Vagina (tissue), 2 donors: ENCODE measurements at regions not wholly inside any gene's neighbourhood (a gene's known extent, or its start where the extent isn't known, plus 50 kb on each side); places are given as distances from the start of the nearest gene placed in this dataset.

Experiments used
- DNase-seq, 2 donors: peaks; one replicate each; pipeline ENCODE4 v3.0.0-alpha.2; 2017; ENCODE audit errors: extremely low spot score in 2 of 2
- H3K27ac ChIP-seq: fragments of 200-600 bp; sonication (generic); one replicate; pipeline ENCODE4 v1.5.1; 2019
- H3K27me3 ChIP-seq: fragments of 200-600 bp; sonication (generic); one replicate; pipeline ENCODE4 v1.5.1; 2019
- H3K36me3 ChIP-seq, 2 donors: fragments of 200-600 bp; sonication (generic); one replicate each; pipeline ENCODE4 v1.5.1; 2017 to 2019
- H3K4me1 ChIP-seq: fragments of 200-600 bp; sonication (generic); one replicate; pipeline ENCODE4 v1.5.1; 2019
- H3K4me3 ChIP-seq, 2 donors: fragments of 200-600 bp; sonication (generic); 1 replicate in 1 of 2; 2 replicates in 1 of 2; pipeline ENCODE4 v1.5.1; 2016 to 2019
- H3K9me3 ChIP-seq: fragments of 200-600 bp; sonication (generic); one replicate; pipeline ENCODE4 v1.5.1; 2019
- POLR2A ChIP-seq, 2 donors: fragments of 450-650 bp; IDR thresholded peaks; one replicate each; pipeline ENCODE4 v1.6.1; 2017; ENCODE audit warnings: antibody characterized with exemption in 2 of 2, mild to moderate bottlenecking in 2 of 2, moderate library complexity in 2 of 2
- POLR2AphosphoS5 ChIP-seq, 2 donors: sonication (generic); formaldehyde crosslinking; IDR thresholded peaks; one replicate each; pipeline ENCODE4 v1.9.0; 2017; ENCODE audit warnings: antibody characterized with exemption in 2 of 2, mild to moderate bottlenecking in 2 of 2, low read depth in 1 of 2; ENCODE audit not compliant: insufficient read depth in 1 of 2
- intact Hi-C: fragments of 100-400 bp; cut with DNase I; formaldehyde crosslinking; loops from one replicate; pipeline ENCODE4 v1.15.1; 2023
- TF ChIP-seq, protein P1 (sequence below), 3 experiments: fragments of 450-650 bp in 2 of 3; fragments of 200-600 bp in 1 of 3; sonication (generic) in 1 of 3; IDR thresholded peaks; one replicate each; pipeline ENCODE4 v1.5.1; 2017 to 2019; ENCODE audit warnings: antibody characterized with exemption in 3 of 3, mild to moderate bottlenecking in 2 of 3, moderate library complexity in 2 of 3

DNA sequence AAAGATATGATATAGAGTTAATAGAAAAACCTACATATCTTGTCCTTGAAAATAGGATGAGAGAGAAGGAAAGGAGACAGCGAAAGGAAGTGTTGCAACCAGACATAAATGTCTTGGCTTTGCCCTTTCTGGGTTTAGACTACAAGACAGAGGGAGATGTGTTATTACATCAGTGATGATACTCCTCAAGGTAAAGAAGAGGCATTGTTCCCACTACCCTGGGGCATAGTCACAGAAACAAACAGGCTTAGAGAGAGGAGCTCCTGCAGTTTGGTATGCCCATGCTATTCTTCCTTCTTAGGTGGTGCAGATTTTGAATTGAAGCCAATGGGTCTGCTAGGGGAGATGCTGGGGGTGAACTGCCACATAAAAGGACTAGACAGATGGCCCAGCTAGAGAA is 166.8 kb upstream of the RFX3 start:
- no peak for DNase-seq
- Histone ChIP-seq H3K27me3 (no peaks in the 10 kb centered on the region), H3K4me1 (no peaks in the 10 kb centered on the region), H3K4me3 (no peak overlapping the region), H3K9me3 (no peaks in the 10 kb centered on the region), H3K36me3 (no peaks in the 10 kb centered on the region), H3K27ac (no peak overlapping the region)
- TF ChIP-seq POLR2A (IDR thresholded peaks at IDR 0.05), result no peak
- TF ChIP-seq, protein P1, sequence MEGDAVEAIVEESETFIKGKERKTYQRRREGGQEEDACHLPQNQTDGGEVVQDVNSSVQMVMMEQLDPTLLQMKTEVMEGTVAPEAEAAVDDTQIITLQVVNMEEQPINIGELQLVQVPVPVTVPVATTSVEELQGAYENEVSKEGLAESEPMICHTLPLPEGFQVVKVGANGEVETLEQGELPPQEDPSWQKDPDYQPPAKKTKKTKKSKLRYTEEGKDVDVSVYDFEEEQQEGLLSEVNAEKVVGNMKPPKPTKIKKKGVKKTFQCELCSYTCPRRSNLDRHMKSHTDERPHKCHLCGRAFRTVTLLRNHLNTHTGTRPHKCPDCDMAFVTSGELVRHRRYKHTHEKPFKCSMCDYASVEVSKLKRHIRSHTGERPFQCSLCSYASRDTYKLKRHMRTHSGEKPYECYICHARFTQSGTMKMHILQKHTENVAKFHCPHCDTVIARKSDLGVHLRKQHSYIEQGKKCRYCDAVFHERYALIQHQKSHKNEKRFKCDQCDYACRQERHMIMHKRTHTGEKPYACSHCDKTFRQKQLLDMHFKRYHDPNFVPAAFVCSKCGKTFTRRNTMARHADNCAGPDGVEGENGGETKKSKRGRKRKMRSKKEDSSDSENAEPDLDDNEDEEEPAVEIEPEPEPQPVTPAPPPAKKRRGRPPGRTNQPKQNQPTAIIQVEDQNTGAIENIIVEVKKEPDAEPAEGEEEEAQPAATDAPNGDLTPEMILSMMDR (IDR thresholded peaks at IDR 0.05), result no peak
- TF ChIP-seq POLR2AphosphoS5 (IDR thresholded peaks at IDR 0.05; ENCODE audit: insufficient read depth in 1 of 2, low read depth in 1 of 2), result no peak
- intact Hi-C loops, result no loop called here

DNA sequence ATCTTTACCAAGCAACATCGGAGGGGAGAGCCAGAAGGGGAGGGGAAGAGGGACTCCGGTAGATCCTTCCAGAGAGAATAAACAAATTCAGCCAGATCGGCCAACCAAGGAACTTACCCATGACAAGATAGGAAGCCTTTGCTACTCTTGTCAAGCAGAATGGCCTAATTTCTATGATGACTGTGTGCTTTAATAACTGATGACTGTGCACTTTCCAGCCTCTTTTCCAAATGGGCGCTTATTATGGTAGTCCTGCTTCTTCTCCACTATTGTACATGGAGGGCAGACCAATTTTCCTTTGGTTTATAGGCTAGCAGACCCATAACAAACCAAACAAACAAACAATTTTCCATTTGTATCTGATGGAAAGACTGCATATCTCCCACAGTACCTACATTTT is 163.8 kb upstream of the RFX3 start:
- no peak for DNase-seq
- TF ChIP-seq, protein P1 (IDR thresholded peaks at IDR 0.05), result no peak
- no peak for TF ChIP-seq POLR2AphosphoS5 (IDR thresholded peaks at IDR 0.05; ENCODE audit: insufficient read depth in 1 of 2, low read depth in 1 of 2)
- TF ChIP-seq POLR2A (IDR thresholded peaks at IDR 0.05), result no peak

DNA sequence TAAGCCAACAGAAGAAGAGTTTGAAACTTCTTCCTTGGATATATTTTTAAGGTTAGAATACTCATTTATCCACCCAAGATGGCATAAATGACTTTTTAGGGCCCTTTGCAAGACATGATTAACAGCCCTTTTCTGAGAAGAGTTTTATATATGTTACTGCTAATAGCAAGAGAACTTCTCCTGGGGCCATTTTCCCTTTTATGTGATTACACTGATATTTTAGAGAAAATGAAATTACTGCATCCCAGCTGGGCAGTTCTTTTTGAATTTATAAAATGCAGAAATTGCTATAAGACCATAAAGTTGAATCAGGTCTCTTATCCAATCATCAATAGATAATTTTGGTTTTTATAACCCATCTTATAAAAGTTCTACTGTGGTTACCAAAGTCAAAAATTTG is 161.3 kb upstream of the RFX3 start:
- intact Hi-C loops, result no loop called here
- DNase-seq, result no peak
- TF ChIP-seq POLR2AphosphoS5 (IDR thresholded peaks at IDR 0.05; ENCODE audit: insufficient read depth in 1 of 2, low read depth in 1 of 2) (no peak), POLR2A (IDR thresholded peaks at IDR 0.05) (no peak)
- TF ChIP-seq, protein P1 (IDR thresholded peaks at IDR 0.05), result no peak
- Histone ChIP-seq H3K9me3 (no peaks in the 10 kb centered on the region), H3K4me1 (no peaks in the 10 kb centered on the region), H3K36me3 (no peaks in the 10 kb centered on the region), H3K4me3 (no peak overlapping the region), H3K27ac (no peak overlapping the region), H3K27me3 (no peaks in the 10 kb centered on the region)

More for the DNA sequence above, 163.8 kb upstream of the RFX3 start:
- Histone ChIP-seq H3K27ac (no peak overlapping the region), H3K4me3 (no peak overlapping the region), H3K9me3 (no peaks in the 10 kb centered on the region), H3K27me3 (no peaks in the 10 kb centered on the region), H3K36me3 (no peaks in the 10 kb centered on the region), H3K4me1 (no peaks in the 10 kb centered on the region)
- intact Hi-C loops, result no loop called here

DNA sequence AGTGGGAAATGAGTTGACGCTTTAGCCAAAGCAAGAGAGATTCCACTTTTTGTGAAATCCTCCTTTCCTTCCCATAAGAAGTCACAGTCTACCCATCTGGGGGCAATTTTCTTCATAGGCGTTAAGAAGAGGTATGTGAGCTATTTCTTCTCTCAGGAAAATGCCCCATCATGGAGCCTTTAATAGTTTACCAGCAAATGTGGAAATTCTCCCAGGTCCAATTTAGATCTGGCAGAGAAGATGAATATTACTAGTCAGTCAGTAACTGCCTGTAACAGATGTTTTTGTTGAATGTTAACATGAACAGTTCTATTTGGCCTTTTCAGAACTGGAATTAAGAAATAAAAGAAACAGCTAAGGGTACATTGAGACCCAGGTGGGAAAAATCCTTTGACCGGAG is 156.4 kb upstream of the RFX3 start:
- Histone ChIP-seq H3K27ac (no peak overlapping the region), H3K27me3 (no peaks in the 10 kb centered on the region), H3K9me3 (no peaks in the 10 kb centered on the region), H3K4me1 (no peaks in the 10 kb centered on the region), H3K36me3 (no peaks in the 10 kb centered on the region), H3K4me3 (no peak overlapping the region)
- intact Hi-C loops, result no loop called here
- TF ChIP-seq POLR2AphosphoS5 (IDR thresholded peaks at IDR 0.05; ENCODE audit: insufficient read depth in 1 of 2, low read depth in 1 of 2) (no peak), POLR2A (IDR thresholded peaks at IDR 0.05) (no peak)
- DNase-seq, result no peak

DNA sequence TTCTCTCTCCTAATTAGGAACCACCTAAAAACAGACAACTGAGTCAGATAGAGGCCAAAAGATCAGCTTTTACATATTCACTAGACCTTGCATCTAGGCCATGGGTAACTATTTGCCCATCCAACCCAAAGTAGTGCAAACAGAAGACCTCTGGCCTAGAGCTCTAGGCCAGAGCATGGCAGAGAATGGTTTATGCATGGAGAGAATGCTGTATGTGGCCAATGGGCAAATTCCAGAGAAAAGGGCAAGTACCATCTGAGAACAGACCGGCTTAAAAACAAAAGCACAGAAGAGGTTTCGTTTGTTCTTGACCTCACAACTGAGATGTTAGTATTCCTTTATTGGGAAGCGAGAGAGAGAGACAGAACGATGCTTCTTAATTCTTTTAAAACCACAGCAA is 151.7 kb upstream of the RFX3 start:
- Histone ChIP-seq H3K36me3 (no peaks in the 10 kb centered on the region), H3K4me3 (no peak overlapping the region), H3K9me3 (no peaks in the 10 kb centered on the region), H3K27ac (no peak overlapping the region), H3K4me1 (no peaks in the 10 kb centered on the region), H3K27me3 (no peaks in the 10 kb centered on the region)
- DNase-seq, result no peak
- TF ChIP-seq POLR2AphosphoS5 (IDR thresholded peaks at IDR 0.05; ENCODE audit: insufficient read depth in 1 of 2, low read depth in 1 of 2) (no peak), POLR2A (IDR thresholded peaks at IDR 0.05) (no peak)
- TF ChIP-seq, protein P1 (IDR thresholded peaks at IDR 0.05), result no peak
- intact Hi-C loops, result no loop called here

DNA sequence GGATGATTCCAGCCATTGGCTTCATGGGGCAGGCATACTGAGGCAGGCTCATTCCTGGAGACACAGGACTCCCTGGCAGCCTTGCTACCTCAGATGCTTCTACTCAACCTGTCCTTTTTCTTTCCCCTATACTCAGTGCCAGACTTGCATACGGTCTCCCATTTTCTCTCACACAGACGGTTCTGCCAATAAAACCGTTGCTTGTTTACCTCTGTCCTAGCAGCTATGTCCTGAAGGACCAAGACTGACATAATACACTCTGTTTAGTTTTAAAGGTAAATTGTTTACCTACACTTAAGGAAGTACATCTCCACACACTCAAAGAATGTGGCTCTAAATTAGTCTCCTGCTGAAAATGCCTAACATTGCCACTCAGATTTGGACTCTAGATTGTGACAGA is 151.0 kb upstream of the RFX3 start:
- intact Hi-C loops, result no loop called here
- no peak overlapping the region for H3K27ac ChIP-seq
- H3K36me3 ChIP-seq, result no peaks in the 10 kb centered on the region

More for the DNA sequence above, 151.0 kb upstream of the RFX3 start:
- Histone ChIP-seq H3K9me3 (no peaks in the 10 kb centered on the region), H3K27me3 (no peaks in the 10 kb centered on the region), H3K4me3 (no peak overlapping the region), H3K4me1 (no peaks in the 10 kb centered on the region)
- no peak for DNase-seq
- TF ChIP-seq POLR2AphosphoS5 (IDR thresholded peaks at IDR 0.05; ENCODE audit: insufficient read depth in 1 of 2, low read depth in 1 of 2) (no peak), POLR2A (IDR thresholded peaks at IDR 0.05) (no peak)
- TF ChIP-seq, protein P1 (IDR thresholded peaks at IDR 0.05), result no peak
